GM13976 (cell line): ENCODE measurements at regions not wholly inside any gene's neighbourhood (a gene's known extent, or its start where the extent isn't known, plus 50 kb on each side); places are given as distances from the start of the nearest gene placed in this dataset.

Experiments
- DNase-seq: peaks from one replicate; pipeline ENCODE4 v3.0.0; 2012; ENCODE audit warnings: low spot score
- in situ Hi-C: fragments of 300-500 bp; cut with MboI; formaldehyde crosslinking; loops from one replicate; pipeline ENCODE4 v1.12.0; 2022; ENCODE audit warnings: low sequenced_read_pairs, mixed read lengths, inconsistent platforms; ENCODE audit not compliant: unreplicated experiment
- TF ChIP-seq, protein P1 (sequence below): IDR thresholded peaks from 2 replicates; pipeline ENCODE4 v1.5.1; 2012; ENCODE audit warnings: borderline replicate concordance, mild to moderate bottlenecking; ENCODE audit not compliant: insufficient read depth; ENCODE audit errors: extremely low read depth, missing control alignments, control extremely low read depth

GRCh38 chr3:8239718-8240695 lies 261.6 kb upstream of the LMCD1 start:
- TF ChIP-seq, protein P1, sequence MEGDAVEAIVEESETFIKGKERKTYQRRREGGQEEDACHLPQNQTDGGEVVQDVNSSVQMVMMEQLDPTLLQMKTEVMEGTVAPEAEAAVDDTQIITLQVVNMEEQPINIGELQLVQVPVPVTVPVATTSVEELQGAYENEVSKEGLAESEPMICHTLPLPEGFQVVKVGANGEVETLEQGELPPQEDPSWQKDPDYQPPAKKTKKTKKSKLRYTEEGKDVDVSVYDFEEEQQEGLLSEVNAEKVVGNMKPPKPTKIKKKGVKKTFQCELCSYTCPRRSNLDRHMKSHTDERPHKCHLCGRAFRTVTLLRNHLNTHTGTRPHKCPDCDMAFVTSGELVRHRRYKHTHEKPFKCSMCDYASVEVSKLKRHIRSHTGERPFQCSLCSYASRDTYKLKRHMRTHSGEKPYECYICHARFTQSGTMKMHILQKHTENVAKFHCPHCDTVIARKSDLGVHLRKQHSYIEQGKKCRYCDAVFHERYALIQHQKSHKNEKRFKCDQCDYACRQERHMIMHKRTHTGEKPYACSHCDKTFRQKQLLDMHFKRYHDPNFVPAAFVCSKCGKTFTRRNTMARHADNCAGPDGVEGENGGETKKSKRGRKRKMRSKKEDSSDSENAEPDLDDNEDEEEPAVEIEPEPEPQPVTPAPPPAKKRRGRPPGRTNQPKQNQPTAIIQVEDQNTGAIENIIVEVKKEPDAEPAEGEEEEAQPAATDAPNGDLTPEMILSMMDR = peak; percentile 44
- peak; percentile 31 for DNase-seq
- in situ Hi-C loops = no loop called here

DNA sequence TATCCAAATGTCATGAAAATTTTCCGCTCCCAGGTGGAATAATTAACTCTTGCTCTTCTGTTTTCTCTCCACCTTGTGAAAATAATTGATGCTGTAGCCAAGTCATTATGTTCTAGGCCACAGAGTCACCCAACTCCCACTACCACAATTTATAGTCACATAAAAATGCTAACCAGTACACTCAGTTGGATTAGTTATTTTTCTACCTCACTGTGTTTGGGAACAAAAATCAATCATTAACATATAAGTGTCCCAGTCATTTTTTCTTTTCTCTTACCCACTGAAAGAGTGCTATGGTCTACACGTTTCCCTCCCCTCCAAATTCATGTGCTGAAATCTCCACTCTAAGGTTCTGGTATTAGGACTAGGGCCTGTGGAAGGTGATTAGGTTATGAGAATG lies 255.6 kb upstream of the LMCD1 start:
- TF ChIP-seq, protein P1 = no peak
- in situ Hi-C loops = no loop called here
- DNase-seq = no peak

- TF ChIP-seq, protein P1 = no peak
- DNase-seq = no peak
Observed at GRCh38 chr3:8253201-8253600, 248.4 kb upstream of the LMCD1 start.

GRCh38 chr3:8254489-8254888 lies 247.1 kb upstream of the LMCD1 start:
- in situ Hi-C loops = no loop called here
- no peak for DNase-seq
- TF ChIP-seq, protein P1 = no peak

More at GRCh38 chr3:8253201-8253600, 248.4 kb upstream of the LMCD1 start:
- in situ Hi-C loops = no loop called here

DNA sequence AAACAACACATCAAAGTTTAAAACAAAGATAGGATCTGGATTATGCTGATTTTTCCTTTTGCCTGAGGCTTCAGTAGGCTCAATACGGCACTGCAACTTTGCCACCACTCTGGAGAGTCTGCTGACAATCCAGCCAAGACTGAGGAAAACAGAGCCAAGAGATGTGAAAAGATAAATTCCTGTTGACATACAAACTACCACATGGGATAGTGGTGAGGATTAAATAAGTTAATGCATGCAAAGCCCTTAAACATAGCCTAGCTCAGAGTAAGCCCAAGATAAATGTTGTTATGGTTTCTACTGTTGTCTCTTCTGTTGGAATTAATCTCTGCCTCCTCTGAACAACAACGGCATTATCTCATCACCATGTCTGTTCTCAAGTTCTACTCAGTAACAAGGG lies 245.9 kb upstream of the LMCD1 start:
- in situ Hi-C loops = no loop called here
- DNase-seq = no peak
- TF ChIP-seq, protein P1 = no peak

- in situ Hi-C loops = no loop called here
- TF ChIP-seq, protein P1 = no peak
- no peak for DNase-seq
Observed at GRCh38 chr3:8256441-8257071, 245.1 kb upstream of the LMCD1 start.
